CD14-positive monocyte (primary cell): ENCODE measurements at regions not wholly inside any gene's neighbourhood (a gene's known extent, or its start where the extent isn't known, plus 50 kb on each side); places are given as distances from the start of the nearest gene placed in this dataset.

ENCODE experiments used
- DNase-seq, 3 donors: peaks; one replicate each; pipeline ENCODE4 v3.0.0-alpha.2; 2011 to 2022
- H2AFZ ChIP-seq: 2 replicates; pipeline ENCODE4 v1.6.0; 2012; ENCODE audit warnings: mild to moderate bottlenecking, low read depth, low read length, inconsistent platforms; ENCODE audit not compliant: insufficient read depth, poor library complexity, severe bottlenecking
- H3K27ac ChIP-seq, 2 donors: 1 replicate in 1 of 2; 2 replicates in 1 of 2; pipeline ENCODE4 v1.5.1; 2012 to 2013; ENCODE audit warnings: low read length in 2 of 2, control low read depth in 1 of 2, inconsistent platforms in 1 of 2, low read depth in 1 of 2, mild to moderate bottlenecking in 1 of 2
- H3K27me3 ChIP-seq, 2 donors: one replicate each; pipeline versions ENCODE4 v1.6.0 to v1.6.1; 2011 to 2013; ENCODE audit warnings: low read length in 2 of 2; ENCODE audit not compliant: control insufficient read depth in 2 of 2, insufficient read depth in 2 of 2
- H3K36me3 ChIP-seq, 2 donors: replicated peaks in 1 of 2; 1 replicate in 1 of 2; 2 replicates in 1 of 2; pipeline versions ENCODE4 v1.5.1 to v1.6.1; 2012 to 2013; ENCODE audit warnings: low read length in 2 of 2, control low read depth in 1 of 2, inconsistent platforms in 1 of 2, mild to moderate bottlenecking in 1 of 2; ENCODE audit not compliant: insufficient read depth in 2 of 2, control insufficient read depth in 1 of 2
- H3K4me1 ChIP-seq, 2 donors: 1 replicate in 1 of 2; 2 replicates in 1 of 2; pipeline versions ENCODE4 v1.5.1 to v1.6.1; 2012 to 2013; ENCODE audit warnings: low read length in 2 of 2, control low read depth in 1 of 2, inconsistent platforms in 1 of 2, mild to moderate bottlenecking in 1 of 2, moderate library complexity in 1 of 2; ENCODE audit not compliant: insufficient read depth in 2 of 2, control insufficient read depth in 1 of 2
- H3K4me2 ChIP-seq: replicated peaks from 2 replicates; pipeline ENCODE3; 2012; ENCODE audit warnings: low read length, moderate library complexity, mild to moderate bottlenecking; ENCODE audit not compliant: poor library complexity, severe bottlenecking; ENCODE audit errors: extremely low read depth
- H3K4me3 ChIP-seq, 3 experiments: fragments of 200-600 bp in 1 of 3; sonication (generic) in 1 of 3; replicated peaks in 1 of 3; 1 replicate in 2 of 3; 2 replicates in 1 of 3; pipeline ENCODE4 v1.5.1; 2011 to 2013; ENCODE audit warnings: low read length in 3 of 3, mild to moderate bottlenecking in 3 of 3, control low read depth in 2 of 3, low read depth in 2 of 3, inconsistent platforms in 1 of 3, moderate library complexity in 1 of 3
- H3K79me2 ChIP-seq: 2 replicates; pipeline ENCODE4 v1.6.0; 2012; ENCODE audit warnings: mild to moderate bottlenecking, control low read depth, inconsistent platforms, low read length, moderate library complexity; ENCODE audit not compliant: insufficient read depth
- H3K9ac ChIP-seq: 2 replicates; pipeline ENCODE4 v1.6.0; 2017; ENCODE audit warnings: low read length, mild to moderate bottlenecking; ENCODE audit not compliant: insufficient read depth, poor library complexity, severe bottlenecking
- H3K9me3 ChIP-seq, 2 donors: replicated peaks in 1 of 2; 1 replicate in 1 of 2; 2 replicates in 1 of 2; pipeline versions ENCODE4 v1.5.1 to v1.6.1; 2012 to 2013; ENCODE audit warnings: low read length in 2 of 2, control low read depth in 1 of 2; ENCODE audit not compliant: control insufficient read depth in 1 of 2, insufficient read depth in 1 of 2
- H4K20me1 ChIP-seq: 2 replicates; pipeline ENCODE4 v1.6.0; 2012; ENCODE audit warnings: mild to moderate bottlenecking, low read length, control low read depth, moderate library complexity; ENCODE audit not compliant: insufficient read depth
- H3K27ac Mint-ChIP-seq, 7 donors: one replicate each; pipeline ENCODE4 v1.8.0; 2020; ENCODE audit warnings: mild to moderate bottlenecking in 7 of 7, mixed read lengths in 7 of 7, moderate library complexity in 6 of 7, inconsistent platforms in 2 of 7
- H3K27me3 Mint-ChIP-seq, 3 donors: one replicate each; pipeline ENCODE4 v1.8.0; 2021 to 2022; ENCODE audit warnings: low read depth in 3 of 3, mild to moderate bottlenecking in 3 of 3, mixed read lengths in 3 of 3, moderate library complexity in 3 of 3, inconsistent platforms in 1 of 3
- H3K36me3 Mint-ChIP-seq, 2 donors: one replicate each; pipeline ENCODE4 v1.8.0; 2020; ENCODE audit warnings: mixed read lengths in 2 of 2, inconsistent platforms in 1 of 2, mild to moderate bottlenecking in 1 of 2
- H3K4me1 Mint-ChIP-seq: one replicate; pipeline ENCODE4 v1.8.0; 2020; ENCODE audit warnings: mild to moderate bottlenecking, mixed read lengths
- H3K4me3 Mint-ChIP-seq, 2 donors: one replicate each; pipeline ENCODE4 v1.8.0; 2020; ENCODE audit warnings: mild to moderate bottlenecking in 2 of 2, mixed read lengths in 2 of 2, moderate library complexity in 1 of 2
- H3K9me3 Mint-ChIP-seq, 7 donors: one replicate each; pipeline ENCODE4 v1.8.0; 2020 to 2022; ENCODE audit warnings: mixed read lengths in 7 of 7, mild to moderate bottlenecking in 6 of 7, moderate library complexity in 6 of 7, inconsistent platforms in 2 of 7
- CTCF ChIP-seq: fragments of 200-600 bp; IDR thresholded peaks from one replicate; pipeline ENCODE4 v1.8.0; 2022; ENCODE audit warnings: antibody characterized with exemption, mild to moderate bottlenecking
- WGBS: methylation state at CpG from one replicate; pipeline ENCODE4 v1.1.5; 2013; ENCODE audit warnings: missing lambda C conversion rate; ENCODE audit not compliant: insufficient coverage; 5-methylcytosine and 5-hydroxymethylcytosine counted together
- intact Hi-C, 2 donors: fragments of 100-400 bp; cut with micrococcal nuclease; formaldehyde crosslinking; loops; one replicate each; pipeline versions ENCODE4 v1.15.0 to v1.15.1; 2023

DNA sequence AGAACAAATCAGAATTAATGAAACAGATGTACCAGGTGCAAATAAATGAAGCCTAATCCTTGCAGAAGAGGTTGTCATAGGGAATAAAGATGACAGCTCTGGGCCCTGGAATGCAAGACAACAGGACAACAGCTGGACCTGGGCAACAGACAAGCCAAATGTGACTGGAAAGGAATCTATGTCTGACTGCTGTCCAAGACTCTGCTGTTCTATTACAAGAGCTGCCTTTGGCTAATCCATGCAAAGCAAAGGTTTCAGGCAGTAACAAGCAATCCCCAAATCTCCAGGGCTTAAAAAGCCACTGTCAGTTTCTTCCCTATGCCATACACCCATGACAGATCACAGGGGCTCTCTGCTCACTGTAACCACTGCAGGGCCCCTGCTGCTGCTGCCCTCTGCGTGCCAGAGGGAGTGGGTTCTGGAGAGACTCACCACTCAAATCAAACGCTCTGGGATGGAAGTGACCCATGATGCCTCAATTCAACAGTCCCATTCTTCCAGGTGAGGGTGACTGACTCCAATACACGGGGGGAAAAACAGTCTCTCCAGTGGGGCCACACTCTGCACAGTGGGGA lies 218.9 kb upstream of the SFSWAP start:
- Mint-ChIP-seq H3K4me1 (no peaks in the 10 kb centered on the region), H3K9me3 (no peaks in the 10 kb centered on the region), H3K4me3 (no peak overlapping the region), H3K27me3 (peaks cover 2 to 4% (median 2%) of the 10 kb centered on the region in 3 donors), H3K36me3 (no peaks in the 10 kb centered on the region), H3K27ac (no peak overlapping the region)
- no peak overlapping the region for H2AFZ ChIP-seq
- no peaks in the 10 kb centered on the region for H3K79me2 ChIP-seq
- no peaks in the 10 kb centered on the region for H3K4me1 ChIP-seq
- no peak overlapping the region for H3K4me2 ChIP-seq
- no peaks in the 10 kb centered on the region for H3K27me3 ChIP-seq
- DNase-seq, result no peak
- H3K27ac ChIP-seq, result no peak overlapping the region
- TF ChIP-seq CTCF, result no peak
- 100% methylated on average over 3 of the region's 3 CpGs for WGBS
- H3K36me3 ChIP-seq, result no peaks in the 10 kb centered on the region
- H3K9ac ChIP-seq, result no peak overlapping the region
- H3K9me3 ChIP-seq, result no peaks in the 10 kb centered on the region
- intact Hi-C loops, result no loop called here
- no peaks in the 10 kb centered on the region for H4K20me1 ChIP-seq
- H3K4me3 ChIP-seq, result no peak overlapping the region

- no peak overlapping the region for H3K9ac ChIP-seq
- H3K36me3 Mint-ChIP-seq, result no peaks in the 10 kb centered on the region
- H3K4me1 ChIP-seq, result no peaks in the 10 kb centered on the region
- no peaks in the 10 kb centered on the region for H3K4me1 Mint-ChIP-seq
- intact Hi-C loops, result no loop called here
- no peaks in the 10 kb centered on the region for H3K79me2 ChIP-seq
- 85% methylated on average over 16 of the region's 34 CpGs for WGBS
- no peak for DNase-seq
- no peak for TF ChIP-seq CTCF
- no peaks in the 10 kb centered on the region for H3K27me3 ChIP-seq
- H4K20me1 ChIP-seq, result no peaks in the 10 kb centered on the region
- no peaks in the 10 kb centered on the region for H3K9me3 ChIP-seq
- no peak overlapping the region for H2AFZ ChIP-seq
- H3K4me2 ChIP-seq, result no peak overlapping the region
- no peaks in the 10 kb centered on the region for H3K9me3 Mint-ChIP-seq
- no peak overlapping the region for H3K27ac Mint-ChIP-seq
- H3K36me3 ChIP-seq, result no peaks in the 10 kb centered on the region
- H3K4me3 ChIP-seq, result no peak overlapping the region
- peaks cover 0 to 4% (median 2%) of the 10 kb centered on the region in 3 donors for H3K27me3 Mint-ChIP-seq
- H3K27ac ChIP-seq, result no peak overlapping the region
- no peak overlapping the region for H3K4me3 Mint-ChIP-seq
Observed at GRCh38 chr12:131493068-131493826, 217.6 kb upstream of the SFSWAP start.
